Stimulated activated naive B cell treated with anti-CD40 and anti-IgM and Interleukin-4, amounts not matched to agents 10 μg/mL and 1 μg/mL and 100 μg/mL, for 72 hours (primary cell): ENCODE measurements at regions not wholly inside any gene's neighbourhood (a gene's known extent, or its start where the extent isn't known, plus 50 kb on each side); places are given as distances from the start of the nearest gene placed in this dataset.

ENCODE experiments used
- ATAC-seq, 2 donors: fragments of 150-1000 bp; cut with Tn5 transposase; replicated peaks; 2 replicates each; pipeline ENCODE4 v1.10.0; 2021; ENCODE audit warnings: moderate library complexity in 1 of 2
- DNase-seq: peaks from one replicate; pipeline ENCODE4 v3.0.0; 2021
- H3K27ac Mint-ChIP-seq: one replicate; pipeline ENCODE4 v1.8.0; 2022; ENCODE audit warnings: mild to moderate bottlenecking, mixed read lengths
- H3K27me3 Mint-ChIP-seq, 2 donors: one replicate each; pipeline ENCODE4 v1.8.0; 2022; ENCODE audit warnings: mixed read lengths in 2 of 2
- H3K36me3 Mint-ChIP-seq, 2 donors: one replicate each; pipeline ENCODE4 v1.8.0; 2022; ENCODE audit warnings: mixed read lengths in 2 of 2, mild to moderate bottlenecking in 1 of 2
- H3K4me1 Mint-ChIP-seq, 2 donors: one replicate each; pipeline ENCODE4 v1.8.0; 2022; ENCODE audit warnings: mixed read lengths in 2 of 2, mild to moderate bottlenecking in 1 of 2
- H3K4me3 Mint-ChIP-seq, 2 donors: one replicate each; pipeline ENCODE4 v1.8.0; 2022; ENCODE audit warnings: mild to moderate bottlenecking in 2 of 2, mixed read lengths in 2 of 2, moderate library complexity in 1 of 2
- H3K9me3 Mint-ChIP-seq, 2 donors: one replicate each; pipeline ENCODE4 v1.8.0; 2022; ENCODE audit warnings: mixed read lengths in 2 of 2, mild to moderate bottlenecking in 1 of 2

GRCh38 chr15:45428491-45428890 is 50.1 kb upstream of the GATM start:
- H3K4me1 Mint-ChIP-seq, result peaks cover 2 to 16% of the 10 kb centered on the region in 2 donors
- no peaks in the 10 kb centered on the region for H3K9me3 Mint-ChIP-seq
- H3K4me3 Mint-ChIP-seq, result no peak overlapping the region
- H3K27me3 Mint-ChIP-seq, result peaks cover 0 to 6% of the 10 kb centered on the region in 2 donors
- DNase-seq (no peak), ATAC-seq (no peak)
- peak overlapping the region; percentile 53 for H3K27ac Mint-ChIP-seq
- H3K36me3 Mint-ChIP-seq, result peaks cover 0 to 6% of the 10 kb centered on the region in 2 donors
